KG1 (cell line): ENCODE measurements at regions not wholly inside any gene's neighbourhood (a gene's known extent, or its start where the extent isn't known, plus 50 kb on each side); places are given as distances from the start of the nearest gene placed in this dataset.
"Not testable (repeated sequence)": the region's sequence is repeated elsewhere in the genome, so short reads cannot be mapped to it uniquely, and the experiment has no call there.

Source experiments
- DNase-seq: peaks from one replicate; lab custom pipeline; 2025; lab: John Stamatoyannopoulos, UW

GRCh38 chr13:97875218-97875617 lies 78.3 kb upstream of the IPO5 start:
- DNase-seq = no peak

DNA sequence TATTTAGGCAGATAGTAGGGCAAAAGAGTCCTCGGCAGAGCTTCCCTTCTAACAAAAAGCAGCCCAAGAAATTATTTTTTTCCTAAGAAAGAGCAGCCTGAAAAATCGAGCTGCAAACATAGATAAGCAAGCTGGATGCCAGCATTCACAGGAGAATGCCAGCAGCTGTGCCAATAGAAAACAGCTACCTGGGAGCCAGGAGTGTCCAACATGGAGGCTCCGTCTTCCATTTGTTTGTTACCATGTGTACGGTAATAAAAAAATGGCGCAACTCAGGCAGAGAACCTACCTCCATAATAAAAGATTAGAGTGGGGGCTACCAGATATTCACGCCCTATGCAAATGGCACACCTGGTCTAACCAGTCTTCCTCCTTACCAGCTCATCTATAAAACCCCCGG lies 77.6 kb upstream of the IPO5 start:
- DNase-seq = no peak

GRCh38 chr13:97878431-97879375 lies 74.8 kb upstream of the IPO5 start:
- DNase-seq = no peak

GRCh38 chr13:97879646-97880310 lies 73.7 kb upstream of the IPO5 start:
- DNase-seq = no peak

DNA sequence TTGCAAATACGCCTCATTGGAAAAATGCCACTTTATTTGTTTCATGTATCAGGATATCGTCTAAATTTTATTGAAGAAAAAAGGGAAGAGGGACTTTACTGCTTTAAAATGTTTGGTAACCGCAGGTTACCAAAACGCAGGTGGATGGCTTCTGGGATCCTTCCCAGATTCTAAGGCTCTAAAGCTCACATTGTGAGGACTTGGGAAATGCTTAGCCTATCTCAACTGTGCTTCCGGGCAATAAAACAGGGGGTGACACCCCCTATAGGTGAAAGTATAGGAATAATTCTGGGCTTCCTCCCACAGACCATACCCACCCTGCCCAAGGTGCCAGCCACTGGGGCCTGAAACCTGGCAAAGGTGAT lies 73.2 kb upstream of the IPO5 start:
- no peak for DNase-seq

- DNase-seq = no peak
Observed at GRCh38 chr13:97881556-97881955, 71.9 kb upstream of the IPO5 start.

DNA sequence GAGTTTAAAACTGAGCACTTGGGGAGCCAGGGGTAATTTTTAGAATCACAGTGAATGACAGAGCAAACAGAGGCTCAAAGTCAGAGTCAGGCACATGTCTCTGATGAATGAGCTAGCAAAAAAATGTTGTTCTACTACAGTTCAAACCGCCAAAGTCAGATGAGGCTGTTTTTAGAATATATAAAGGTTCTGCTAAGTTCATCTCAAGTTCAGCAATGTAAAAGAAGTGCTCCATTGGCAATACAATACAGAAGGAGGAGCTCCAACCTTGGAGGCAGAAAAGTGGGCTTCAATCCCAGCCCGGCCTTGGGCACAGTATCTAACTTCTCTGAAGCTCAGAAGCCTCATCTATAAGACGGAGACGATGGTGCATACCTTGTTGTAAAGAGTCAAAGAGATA lies 70.1 kb upstream of the IPO5 start:
- DNase-seq = no peak

DNA sequence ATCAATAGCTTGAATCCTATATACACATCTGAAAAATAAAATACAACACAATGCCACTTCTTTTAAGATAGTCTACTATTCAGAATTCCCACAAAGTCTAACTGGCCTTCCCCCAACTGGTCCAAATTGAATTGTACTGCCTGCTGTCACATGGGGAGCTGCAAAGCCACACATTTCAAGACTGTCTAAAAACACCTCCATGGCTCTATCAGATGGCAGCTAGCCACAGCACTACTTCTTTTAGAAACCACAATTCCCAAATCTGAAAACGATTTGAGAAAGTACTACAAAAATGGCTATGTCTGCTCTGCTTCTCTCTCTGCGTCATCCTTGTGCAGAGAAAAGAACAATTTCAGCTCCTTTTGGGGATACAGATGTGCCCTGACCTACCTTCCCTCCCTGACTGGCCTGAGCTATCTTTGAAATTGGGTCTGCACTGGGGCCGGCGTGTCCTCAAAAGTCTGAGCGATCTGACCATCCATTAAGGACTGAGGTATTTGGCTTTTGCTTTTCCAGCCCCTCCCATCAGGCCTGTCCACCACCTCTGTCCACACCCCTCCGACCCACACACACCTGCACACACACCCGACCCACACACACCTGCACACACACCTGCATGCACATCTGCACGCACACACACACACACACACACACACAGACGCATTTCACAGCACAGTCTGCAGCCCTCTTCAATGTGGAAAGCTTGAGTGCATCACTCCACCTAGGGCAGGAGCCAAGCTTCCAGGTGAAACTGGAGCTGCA lies 68.6 kb upstream of the IPO5 start:
- no peak for DNase-seq

DNA sequence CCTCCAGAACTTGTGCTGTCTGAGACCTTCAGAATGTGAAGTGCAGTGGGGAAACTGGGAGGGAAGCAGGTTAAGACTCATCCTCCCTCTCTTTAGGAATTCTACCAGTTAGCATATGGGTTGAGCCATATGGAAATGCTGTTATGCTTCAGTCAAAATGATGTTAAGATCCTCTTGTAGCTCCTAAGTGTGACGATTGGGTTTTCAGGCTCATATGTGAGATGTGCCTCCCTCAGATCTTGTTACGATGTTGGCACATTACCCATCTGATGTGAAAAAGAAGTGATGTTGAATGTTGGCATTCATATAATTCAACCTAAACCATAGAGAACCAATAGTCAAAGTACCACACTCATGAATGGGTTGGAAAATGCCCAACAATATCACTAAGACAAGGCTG lies 67.8 kb upstream of the IPO5 start:
- DNase-seq = no peak

DNA sequence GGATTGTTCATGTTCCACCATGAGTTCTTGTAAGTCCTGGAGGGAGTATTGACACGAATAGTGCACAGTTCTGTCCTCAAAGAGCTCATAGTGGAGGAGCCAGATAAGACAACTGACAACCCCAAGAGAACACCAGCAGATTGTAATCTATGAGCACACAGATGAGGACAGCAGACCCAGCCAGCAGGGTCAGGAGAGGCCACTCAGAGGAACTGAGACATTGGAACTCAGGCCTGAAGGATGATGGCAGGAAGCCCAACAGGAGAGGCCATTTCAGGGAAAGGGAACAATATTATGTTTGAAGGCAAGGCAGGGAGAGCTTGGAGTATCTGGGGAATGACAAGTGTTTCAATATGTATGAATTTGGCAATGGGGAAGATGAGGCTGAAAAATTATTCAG lies 63.7 kb upstream of the IPO5 start:
- DNase-seq = no peak

- DNase-seq = no peak
Observed at GRCh38 chr13:97890573-97890972, 62.9 kb upstream of the IPO5 start.

DNA sequence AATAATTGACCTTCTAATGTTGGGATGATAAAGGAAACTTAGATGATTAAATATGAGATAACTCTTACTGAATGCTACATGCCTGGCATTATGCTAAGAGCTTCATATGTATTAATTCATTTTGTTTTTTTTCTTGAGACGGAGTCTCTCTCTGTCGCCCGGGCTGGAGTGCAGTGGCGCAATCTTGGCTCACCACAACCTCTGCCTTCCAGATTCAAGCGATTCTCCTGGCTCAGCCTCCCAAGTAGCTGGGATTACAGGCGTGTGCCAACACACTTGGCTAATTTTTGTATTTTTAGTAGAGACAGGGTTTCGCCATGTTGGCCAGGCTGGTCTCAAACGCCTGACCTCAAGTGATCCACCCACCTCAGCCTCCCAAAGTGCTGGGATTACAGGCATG lies 61.5 kb upstream of the IPO5 start:
- not testable (repeated sequence) for DNase-seq

GRCh38 chr13:97892717-97893116 lies 60.8 kb upstream of the IPO5 start:
- DNase-seq = no peak

DNA sequence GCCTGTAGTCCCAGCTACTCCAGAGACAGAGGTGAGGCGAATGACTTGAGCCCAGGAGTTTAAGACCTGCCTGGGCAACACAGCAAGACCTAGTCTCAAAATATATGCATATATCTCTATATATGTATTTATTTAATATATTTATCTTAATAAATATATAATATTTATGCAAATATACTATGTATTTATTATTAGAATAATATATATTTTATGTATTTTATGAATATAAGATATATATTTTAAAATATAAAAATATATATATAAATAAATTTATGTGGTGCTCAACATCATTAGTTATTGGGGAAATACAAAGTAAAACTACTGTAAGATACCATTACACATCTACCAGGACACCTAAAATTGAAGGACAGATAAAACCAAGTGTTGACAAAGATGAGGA lies 58.1 kb upstream of the IPO5 start:
- no peak for DNase-seq

DNA sequence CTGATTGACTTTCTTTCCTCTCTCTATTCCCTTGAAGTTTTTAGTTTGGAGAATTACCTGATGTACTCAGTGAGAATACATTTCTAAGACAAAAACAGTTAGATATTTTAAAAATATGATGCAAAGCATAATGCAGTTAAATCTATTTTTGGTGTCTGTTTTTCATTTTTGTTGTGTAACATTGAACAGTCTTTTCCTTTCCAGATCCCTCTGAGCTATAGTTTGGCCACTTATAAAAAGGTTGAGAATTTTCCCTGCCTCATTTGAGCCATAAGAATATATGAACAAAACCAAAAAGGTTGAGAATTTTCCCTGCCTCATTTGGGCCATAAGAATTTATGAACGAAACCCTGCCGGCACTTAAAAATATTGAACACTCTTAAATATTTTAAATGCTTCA lies 57.0 kb upstream of the IPO5 start:
- DNase-seq = no peak

DNA sequence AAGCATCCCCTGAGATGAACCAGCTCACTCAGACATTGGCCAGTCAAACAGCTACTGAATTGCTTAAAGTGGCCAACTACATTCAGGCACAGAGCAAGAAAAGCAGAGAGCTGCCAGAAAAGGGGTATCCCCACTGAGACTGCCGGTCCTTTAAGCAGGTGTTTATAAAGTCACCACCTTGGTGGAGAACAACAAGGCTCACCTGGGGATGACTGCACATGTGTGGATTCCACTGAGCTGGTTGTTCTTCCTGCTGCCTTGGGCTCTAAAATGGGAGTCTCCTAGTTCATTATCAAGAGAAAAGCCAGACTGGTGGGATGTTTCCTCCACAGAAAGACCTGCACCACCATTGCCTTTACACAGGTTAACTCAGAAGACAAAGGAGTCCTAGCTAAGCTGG lies 51.8 kb upstream of the IPO5 start:
- DNase-seq = no peak
